Heart left ventricle (tissue), 13 donors: ENCODE measurements at regions not wholly inside any gene's neighbourhood (a gene's known extent, or its start where the extent isn't known, plus 50 kb on each side); places are given as distances from the start of the nearest gene placed in this dataset.

Experiments used
- POLR2A ChIP-seq, 2 donors: fragments of 450-650 bp; IDR thresholded peaks; one replicate each; pipeline ENCODE4 v1.6.1; 2017; ENCODE audit warnings: antibody characterized with exemption in 2 of 2, mild to moderate bottlenecking in 2 of 2, moderate library complexity in 2 of 2
- TF ChIP-seq, protein P1 (sequence below), 12 donors: fragments of 200-600 bp; sonication (generic) in 4 of 12; IDR thresholded peaks; one replicate each; pipeline versions ENCODE4 v1.5.0 to v1.8.0; 2018 to 2022; ENCODE audit warnings: antibody characterized with exemption in 12 of 12, mild to moderate bottlenecking in 5 of 12
- donor health status: ischemic (EF 13 %, LVEDD 7.1; RV severe dilation, severe dysfunction).
- donor health status: DM: no; HTN: yes; CAD: no.
- donor health status: DM: no; HTN: no; CAD: no.
- donor health status: ischemic (EF 25% LVEDD 6.9; RV normal size, moderate dysfunction).
- donor health status: ischemic (EF 25% LVEDD 5.7; RV mildly dilated, moderate dysfunction).
- donor health status: ischemic (EF 35%, LVEDD 5.7; RV mildly dilated, moderate dysfunction).
- donor health status: nonischemic (EF 11% LVEDD 7.7; RV severe dilation, severe dysfunction).
- donor health status: DM: yes; HTN: yes; CAD: no.
- donor health status: PGD.
- donor health status: ischemic (EF 29% LVEDD 5.4; RV normal size, mild dysfunction).
- donor health status: nonischemic (EF 23%, LVEDD 6.1; RV moderate dilation, normal function).

DNA sequence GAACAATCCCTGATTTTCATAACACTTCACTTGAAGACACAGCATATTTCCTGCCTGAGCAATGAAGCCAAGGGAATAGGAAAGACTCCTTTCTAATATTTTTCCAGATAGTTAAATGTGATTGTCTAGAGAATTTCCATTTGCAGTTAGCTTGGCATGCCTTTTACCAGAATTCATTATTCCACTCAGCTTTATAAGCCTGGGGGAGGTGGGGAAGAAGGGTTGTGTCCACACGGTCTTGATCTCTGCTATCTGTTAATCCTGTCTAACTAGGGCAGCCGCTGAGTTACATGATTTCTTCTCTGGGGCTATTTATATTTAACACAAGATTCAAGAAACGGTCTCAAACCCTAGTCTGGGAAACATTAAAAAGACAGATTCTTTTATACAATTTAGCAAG, 146.6 kb upstream of the FSCB start:
- TF ChIP-seq, protein P1, sequence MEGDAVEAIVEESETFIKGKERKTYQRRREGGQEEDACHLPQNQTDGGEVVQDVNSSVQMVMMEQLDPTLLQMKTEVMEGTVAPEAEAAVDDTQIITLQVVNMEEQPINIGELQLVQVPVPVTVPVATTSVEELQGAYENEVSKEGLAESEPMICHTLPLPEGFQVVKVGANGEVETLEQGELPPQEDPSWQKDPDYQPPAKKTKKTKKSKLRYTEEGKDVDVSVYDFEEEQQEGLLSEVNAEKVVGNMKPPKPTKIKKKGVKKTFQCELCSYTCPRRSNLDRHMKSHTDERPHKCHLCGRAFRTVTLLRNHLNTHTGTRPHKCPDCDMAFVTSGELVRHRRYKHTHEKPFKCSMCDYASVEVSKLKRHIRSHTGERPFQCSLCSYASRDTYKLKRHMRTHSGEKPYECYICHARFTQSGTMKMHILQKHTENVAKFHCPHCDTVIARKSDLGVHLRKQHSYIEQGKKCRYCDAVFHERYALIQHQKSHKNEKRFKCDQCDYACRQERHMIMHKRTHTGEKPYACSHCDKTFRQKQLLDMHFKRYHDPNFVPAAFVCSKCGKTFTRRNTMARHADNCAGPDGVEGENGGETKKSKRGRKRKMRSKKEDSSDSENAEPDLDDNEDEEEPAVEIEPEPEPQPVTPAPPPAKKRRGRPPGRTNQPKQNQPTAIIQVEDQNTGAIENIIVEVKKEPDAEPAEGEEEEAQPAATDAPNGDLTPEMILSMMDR (IDR thresholded peaks at IDR 0.05): no peak
- no peak for TF ChIP-seq POLR2A (IDR thresholded peaks at IDR 0.05)
